NCI-H1930 (cell line): ENCODE measurements at regions not wholly inside any gene's neighbourhood (a gene's known extent, or its start where the extent isn't known, plus 50 kb on each side); places are given as distances from the start of the nearest gene placed in this dataset.
"Not testable (repeated sequence)": the region's sequence is repeated elsewhere in the genome, so short reads cannot be mapped to it uniquely, and the experiment has no call there.

Experiments
- DNase-seq, 2 experiments: peaks; one replicate each; lab custom pipeline; 2025; lab: John Stamatoyannopoulos, UW

DNA sequence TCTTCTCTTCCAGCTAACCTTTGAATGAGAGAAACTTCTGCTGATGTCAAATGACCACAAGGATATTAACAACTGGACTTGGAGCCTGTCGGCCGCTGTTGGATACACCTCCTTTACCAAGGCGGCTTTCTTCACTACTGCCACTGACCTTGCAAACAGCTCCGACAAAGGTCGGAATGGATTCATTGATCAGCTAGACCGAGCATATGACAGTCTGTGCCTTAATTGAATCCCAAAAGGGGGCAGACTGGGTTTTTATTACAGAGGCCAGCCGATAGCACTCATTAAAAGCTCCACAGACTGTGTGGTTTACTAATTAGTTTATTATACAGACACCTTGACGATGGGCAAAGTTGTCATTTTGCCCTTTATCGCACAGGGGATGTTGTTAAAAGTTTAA is 394.5 kb downstream of the RERGL start:
- no peak for DNase-seq

DNA sequence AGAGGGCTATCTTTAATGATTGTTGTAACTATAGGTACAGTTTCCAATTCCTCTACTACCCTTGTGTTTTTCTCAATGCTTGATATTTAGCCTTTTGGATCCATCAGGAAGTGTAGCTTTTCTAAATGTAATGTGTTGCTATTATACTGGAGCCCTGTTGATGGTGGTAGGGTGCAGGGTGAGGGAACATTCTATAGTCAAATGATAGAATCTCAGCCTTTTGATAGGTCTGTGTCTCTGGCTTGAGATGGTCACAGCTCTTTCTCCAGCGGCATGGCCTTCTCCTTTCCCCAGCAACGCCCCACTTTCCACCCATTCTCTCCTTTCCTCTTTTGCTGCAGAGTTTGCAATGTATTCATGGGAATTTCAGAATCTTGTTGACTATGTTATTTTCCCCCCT is 398.6 kb downstream of the RERGL start:
- DNase-seq, result no peak

DNA sequence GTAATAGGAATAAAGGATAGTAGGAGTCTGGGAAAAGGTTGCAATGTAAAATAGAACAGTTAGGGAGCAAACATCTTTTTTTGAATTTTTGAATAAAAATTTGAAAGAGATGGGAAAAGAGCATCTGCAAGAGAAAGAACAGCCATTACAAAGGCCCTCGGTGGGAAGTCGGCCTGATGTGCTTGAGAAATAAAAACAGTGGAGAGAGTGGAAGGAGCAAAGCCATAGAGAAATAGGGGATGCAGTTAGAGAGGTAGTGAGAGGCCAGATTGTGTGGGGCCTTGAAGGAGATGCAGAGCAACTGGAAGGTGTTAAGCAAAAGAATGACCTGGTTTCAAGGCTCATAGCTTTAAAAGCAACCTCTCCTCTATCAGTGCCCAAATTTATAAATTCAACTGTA is 409.8 kb downstream of the RERGL start:
- DNase-seq, result no peak

DNA sequence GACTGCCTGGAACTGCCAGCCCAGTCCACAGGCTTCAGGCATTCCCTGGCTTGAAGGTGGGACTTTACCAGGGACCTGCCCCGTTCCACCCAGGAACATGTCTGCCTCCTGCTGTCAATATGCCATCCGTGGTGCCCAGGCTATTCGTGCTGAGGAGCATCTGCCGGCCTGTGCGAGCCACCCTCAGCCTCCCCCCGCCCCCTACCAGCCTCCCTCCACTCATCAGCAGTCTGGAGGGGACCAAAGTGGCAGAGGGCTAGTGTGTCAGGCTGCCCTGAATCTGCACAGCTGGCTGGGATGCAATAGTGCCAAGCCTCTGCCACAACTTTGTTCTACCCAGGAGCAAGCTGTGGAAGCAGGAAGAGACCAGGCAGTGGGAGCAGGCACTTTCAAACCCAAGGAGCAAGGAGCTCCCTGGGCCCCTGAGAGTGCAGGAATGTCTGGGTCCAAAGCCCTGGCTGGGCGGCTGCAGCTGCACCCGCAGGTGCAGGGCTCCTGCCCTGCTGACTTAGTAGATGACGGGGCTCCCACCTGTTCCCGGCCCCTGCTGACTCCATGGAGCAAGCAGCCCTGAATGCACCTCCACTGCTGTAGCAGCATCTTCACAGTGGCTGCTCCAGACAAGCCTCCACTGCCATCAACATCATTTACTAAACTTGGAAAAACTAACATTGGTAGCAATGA is 423.2 kb downstream of the RERGL start:
- no peak for DNase-seq

DNA sequence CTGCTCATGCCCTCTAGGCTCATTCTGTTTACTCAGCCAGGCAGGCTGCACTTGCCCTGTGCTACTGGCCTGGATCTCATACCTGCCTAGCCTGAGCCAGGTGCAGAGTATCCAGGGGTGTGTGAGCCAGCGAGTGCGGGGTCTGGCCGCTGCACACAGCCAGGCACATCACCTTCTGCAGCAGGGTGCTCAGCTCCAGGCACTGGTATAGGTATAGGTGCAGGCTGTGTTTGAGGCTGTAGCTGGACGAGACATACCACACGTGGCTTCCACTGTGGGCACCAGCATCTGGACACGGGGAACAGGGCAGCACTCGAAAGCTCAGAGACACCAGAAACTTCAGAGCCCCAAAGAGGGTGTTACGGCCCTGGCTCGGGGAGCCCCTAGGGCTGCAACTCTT is 424.2 kb downstream of the RERGL start:
- no peak for DNase-seq

DNA sequence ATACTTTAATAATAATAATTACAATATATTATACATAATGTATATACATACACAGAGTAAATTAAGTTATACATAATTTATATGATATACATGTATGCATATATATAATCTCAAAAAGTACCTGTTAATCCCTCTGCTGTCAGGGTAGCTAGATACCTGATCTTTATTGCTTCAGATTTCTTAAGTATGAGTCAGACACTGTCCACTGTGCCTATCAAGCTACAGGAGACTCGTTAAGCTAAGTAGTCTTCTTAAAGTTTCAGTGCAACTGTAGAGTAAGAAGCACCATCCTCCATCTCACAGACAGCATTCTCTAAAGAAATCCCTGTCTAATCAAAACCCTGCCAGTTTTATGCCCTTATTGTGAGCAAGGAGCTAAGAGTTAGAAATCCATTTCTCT is 428.7 kb downstream of the RERGL start:
- no peak for DNase-seq

DNA sequence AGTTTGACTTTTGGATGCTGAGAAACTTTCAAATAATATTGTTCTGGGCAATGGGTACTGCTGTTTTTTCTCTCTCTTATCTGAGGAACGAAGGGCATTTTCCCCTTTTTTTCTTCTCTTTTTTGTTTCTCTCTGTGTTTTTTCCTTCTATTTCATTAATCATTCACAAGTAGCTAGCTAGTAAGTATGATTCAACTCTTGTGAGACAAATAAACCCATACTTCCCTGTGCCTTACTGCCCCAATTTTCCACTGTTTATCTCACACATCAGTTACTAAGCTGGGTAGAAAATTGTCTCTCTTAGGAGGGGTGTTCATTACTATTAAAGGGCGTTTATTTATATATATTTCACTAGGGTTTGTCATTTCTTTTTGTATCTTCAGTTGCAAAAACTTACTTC is 437.6 kb downstream of the RERGL start:
- DNase-seq, result no peak

DNA sequence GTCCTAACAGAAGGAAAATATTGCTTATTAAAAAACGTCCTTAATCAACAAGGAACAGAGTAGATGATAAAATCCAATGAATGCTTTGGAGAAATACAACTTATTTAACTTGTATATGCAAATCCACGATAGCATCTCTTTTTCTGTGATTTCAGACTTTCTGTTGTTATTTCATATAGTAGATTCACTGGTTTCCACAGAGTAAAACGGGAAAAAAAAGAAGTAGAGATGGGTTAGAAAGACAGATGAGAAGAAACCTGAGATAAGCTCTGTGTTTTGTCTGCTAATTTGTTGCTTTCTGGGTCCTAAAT is 447.7 kb downstream of the RERGL start:
- no peak for DNase-seq

DNA sequence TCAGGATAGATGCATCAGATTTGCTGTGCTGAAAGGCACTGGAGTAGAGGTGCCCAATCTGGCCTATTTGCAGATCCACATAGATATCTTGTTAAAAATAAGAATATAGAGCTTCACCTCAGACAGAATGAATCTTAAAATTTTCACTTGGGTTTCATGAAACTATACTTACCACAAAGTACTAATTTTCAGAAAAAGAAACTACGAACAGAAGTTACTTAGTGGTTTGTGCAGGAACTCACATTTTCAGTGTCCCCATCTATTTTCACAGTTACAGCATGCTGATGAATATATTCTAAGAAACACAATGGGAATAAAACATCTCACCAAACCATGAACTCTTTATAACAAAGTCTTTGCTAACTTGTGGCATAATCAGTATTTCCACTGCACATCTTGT is 449.4 kb downstream of the RERGL start:
- no peak for DNase-seq

DNA sequence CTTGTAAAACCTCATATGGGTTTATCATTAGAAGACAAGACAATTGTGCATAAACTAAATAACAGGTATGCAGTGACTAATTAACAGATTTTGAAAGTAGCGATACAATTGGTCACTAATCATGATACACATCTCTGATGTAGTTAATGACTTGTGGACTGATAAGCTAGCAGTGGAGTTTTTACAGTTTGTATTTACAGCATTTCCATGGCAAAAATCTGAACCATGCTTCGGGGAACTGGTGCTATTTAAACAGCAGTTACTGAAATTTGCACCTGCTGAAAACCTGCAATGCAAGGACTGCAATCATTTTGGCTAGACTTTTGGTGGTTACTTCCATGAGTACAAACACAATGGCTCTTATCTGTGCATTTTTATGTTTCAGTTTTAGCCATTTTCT is 471.2 kb downstream of the RERGL start:
- DNase-seq, result no peak

DNA sequence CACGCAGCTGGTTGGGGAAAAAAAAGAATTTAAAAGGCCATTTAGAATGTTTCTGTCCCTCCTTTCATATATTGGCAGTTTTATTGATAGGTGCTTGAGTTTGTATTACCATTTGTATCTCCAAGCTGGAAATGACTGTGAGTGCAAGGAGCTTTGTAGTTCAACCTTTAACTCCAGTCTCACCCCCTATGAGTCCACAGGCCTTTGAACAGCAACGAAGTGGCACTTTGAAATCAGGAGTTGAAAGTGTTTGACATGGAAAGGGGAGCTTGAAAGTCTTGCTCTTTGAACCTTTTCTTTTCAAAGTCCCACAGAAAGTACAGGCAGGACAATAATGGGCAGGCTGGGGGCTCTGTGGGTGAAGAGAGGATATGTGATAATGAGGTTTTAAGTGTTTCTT is 480.3 kb downstream of the RERGL start:
- no peak for DNase-seq

DNA sequence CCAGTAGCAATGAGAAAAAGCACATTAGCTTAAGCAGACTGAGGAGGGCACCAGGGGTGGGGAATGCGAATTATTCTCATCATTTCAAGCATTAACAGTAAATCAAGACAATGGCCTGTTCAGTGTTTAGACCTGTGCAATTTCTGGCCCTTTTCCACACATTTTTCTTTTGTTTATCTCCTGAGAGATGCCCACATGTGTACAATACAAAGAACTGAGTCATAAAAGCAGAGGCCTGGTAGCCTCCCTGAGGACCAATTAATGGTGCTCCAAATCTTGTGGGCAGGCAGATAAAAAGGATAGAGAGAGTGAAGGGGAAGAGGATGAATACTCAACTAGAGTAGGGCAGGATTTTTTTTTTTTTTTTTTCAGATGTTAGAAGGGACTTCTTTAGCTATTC is 480.8 kb downstream of the RERGL start:
- no peak for DNase-seq

DNA sequence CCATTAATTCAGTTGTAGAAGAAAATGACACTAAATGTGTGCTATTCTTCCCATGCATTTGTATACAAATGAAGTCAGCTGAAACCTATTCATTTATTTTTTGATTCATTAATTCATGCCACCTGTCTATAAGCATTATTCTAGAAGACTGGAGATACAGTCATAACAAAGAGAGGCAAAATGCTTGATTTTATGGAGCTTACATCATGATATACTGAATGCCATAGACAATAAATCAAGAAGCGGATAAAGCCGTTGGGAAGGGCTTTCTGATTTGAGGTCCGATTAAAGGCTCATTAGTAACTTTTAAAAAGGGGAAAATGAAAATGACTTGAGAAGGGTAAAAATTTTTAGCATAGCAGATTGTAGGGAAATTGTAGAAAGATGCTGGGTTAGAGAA is 494.9 kb downstream of the RERGL start:
- peak in 1 of 2 experiments; percentile 11 for DNase-seq

DNA sequence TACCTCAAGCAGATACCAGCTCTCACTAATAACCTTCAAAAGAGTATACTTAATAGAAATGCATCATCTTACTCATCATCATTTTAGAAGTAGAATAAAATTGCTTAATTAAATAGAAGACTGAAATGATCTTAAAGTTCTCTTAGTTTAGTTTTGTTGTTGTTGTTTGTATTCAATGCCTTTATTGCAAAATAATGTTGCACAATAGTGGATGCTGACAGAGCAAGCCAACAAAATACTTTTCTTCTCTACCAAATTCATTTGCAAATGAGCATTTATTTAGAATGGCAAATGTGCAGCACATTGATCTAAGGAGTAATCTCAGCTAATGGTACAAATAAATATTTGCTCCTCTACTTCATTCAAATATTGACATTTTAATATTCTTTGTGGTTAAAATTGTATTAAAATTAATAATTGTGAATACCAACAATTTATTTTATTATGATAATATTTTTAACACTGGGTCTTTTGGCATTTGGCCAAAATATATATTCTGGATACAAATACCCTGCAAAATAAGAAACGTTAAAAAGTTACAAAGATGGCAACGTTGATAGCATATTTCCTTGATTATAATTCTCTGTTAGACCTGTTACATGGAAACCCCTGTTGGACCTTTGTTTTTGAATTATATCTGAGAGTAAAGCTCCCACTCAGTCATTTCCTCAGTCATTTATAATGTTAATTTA is 496.1 kb downstream of the RERGL start:
- no peak for DNase-seq

DNA sequence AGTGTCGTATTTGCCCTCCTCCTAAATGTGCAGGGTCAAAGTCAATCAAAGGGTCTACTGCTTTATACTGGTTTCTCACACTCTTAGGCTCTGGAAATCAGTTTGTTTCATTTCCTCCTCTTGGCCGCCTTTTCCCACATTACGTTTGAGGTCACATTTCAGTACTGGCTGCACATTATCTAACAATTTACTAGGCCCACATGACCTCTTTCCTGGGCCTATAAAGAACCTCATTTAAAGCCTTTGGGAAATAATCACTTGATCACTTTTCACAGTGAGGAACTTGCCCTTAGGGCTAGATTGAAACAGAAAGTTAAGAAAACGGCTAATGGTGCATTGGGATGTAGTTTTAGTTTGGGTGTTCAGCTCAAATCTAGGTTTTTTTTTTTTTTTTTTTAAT is 497.5 kb downstream of the RERGL start:
- DNase-seq, result no peak

DNA sequence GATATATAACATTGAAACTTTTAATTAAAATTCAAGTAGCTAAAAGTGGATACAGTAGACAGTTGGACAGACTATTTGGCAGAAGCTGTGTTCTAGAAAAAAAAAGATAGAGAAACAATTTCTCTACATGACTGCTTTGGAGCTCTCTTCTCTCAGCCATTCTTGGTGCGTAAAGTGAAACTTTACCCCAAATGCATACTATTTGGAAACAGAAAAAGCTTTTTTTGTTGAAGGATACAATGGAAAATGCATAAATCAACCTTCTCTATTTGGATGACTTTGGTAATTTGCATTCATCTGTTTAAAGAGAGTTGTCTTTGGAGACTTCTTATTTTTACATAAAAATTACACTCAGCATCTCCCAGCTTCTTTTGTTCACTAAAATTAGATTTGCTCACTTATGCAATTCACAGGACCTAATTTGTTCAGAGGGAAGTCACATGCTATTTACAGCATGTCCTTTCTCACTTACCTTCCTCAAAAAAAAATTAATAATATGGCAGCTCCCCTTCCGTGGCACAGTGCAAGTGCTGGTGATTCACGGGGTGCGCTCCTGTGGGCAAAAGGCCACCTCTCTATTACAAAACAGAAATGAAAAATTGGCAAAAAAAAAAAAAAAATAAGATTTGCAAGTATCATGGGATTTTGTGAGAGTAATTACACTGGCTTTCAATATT is 498.9 kb downstream of the RERGL start:
- no peak for DNase-seq

DNA sequence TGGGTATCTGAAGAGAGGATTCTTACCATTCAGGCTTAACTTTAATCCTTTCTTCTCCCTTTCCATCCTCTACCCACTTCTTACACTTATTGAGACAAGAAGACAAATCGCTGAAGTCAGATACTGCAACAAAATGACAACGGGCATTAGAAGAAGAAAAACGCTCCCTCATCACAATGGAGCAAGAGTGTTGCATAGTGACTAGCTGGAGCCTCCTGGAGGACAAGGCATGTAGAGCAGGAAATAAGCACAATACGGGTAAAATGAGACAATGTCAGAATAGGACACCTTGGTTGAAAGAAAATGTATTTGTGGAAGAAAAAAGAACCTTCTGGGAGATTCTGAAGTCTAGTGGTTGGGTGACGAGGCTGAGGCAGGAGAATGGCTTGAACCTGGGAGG is 501.0 kb downstream of the RERGL start:
- no peak for DNase-seq

DNA sequence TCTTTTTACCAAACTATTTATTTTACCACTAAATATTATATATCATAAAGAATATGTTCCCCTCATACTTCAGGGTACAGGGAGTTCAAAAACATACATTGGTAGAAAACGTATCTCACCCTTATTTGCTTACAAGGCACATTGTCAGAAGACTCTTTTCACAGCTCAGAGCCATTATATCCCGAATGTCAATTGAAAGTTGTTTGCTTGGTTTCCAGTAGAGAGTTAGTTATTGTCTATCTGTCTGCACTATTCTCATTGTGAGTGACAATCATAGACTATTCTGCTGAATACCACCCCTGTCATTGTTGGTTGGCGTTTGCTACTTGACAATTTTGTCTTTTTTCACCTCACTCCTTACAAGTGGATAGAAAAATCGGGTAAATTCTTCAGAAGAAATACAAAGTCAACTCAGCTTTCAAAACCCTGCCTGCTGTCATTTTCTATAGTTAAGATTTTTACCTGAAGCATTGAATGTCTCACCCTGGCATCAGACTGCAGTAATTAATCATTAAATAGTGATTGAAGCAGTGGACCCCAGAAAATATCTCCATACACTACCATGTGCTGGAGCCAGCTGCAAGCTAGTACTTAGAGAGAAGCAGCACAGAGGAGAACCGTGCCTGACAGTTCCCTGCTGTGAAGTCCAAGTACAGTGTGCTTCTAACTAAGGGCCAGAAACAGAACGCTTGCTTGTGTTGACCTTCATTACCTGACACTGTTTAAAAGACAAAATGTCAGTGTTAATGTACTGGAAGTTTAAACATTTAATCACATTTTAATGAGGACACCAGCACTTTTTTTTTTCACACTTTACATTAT is 510.6 kb downstream of the RERGL start:
- peak; percentile 42 to 76 for DNase-seq

DNA sequence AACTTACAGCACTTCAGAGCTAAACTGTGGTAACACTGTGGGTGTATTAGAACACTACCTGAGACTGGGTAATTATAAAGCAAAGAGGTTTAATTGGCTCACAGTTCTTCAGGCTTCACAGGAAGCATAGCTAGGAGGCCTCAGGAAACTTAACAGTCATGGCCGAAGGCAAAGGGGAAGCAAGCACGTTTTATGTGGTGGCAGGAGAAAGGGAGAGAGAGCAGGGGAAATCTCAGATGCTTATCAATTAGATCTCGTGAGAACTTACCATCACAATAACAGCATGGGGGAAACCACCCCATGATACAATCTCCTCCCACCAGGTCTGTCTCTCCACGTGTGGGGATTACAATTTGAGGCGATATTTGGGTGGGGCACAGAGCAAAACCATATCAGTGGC is 512.6 kb downstream of the RERGL start:
- no peak for DNase-seq

DNA sequence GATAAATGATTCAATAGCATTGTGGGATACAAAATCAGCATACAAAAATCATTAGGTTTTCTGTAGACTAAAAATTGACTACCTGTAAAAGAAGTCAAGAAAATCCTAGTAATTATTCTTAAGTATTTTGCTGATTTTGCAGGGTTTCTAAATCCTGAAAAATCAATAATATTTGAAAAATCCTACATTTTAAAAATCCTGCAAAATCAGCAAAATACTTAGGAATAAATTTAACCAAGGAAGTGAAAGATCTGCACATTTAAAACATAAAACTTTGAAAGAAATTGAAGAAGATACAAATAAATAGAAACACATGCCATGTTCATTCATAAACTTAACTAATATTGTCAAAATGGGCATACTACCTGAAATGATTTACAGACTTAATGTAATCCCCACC is 517.7 kb downstream of the RERGL start:
- DNase-seq, result no peak

DNA sequence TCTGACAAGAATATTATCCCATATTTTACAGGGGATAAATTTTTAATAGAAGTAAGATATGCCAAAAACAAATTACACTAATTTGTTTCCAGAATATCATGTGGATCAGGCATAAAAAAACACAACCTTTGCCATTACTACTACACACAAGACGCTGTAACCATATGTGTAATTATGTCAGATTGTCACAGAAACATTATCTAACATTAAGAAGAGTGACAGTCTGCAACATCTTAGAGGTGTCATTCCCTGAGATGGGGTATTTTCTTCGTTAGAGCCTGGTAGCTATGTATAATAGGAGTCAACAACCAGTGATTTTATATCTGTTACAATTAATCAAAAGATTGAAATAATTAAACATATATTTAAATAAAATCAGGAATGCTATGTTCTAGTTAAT is 518.9 kb downstream of the RERGL start:
- no peak for DNase-seq

DNA sequence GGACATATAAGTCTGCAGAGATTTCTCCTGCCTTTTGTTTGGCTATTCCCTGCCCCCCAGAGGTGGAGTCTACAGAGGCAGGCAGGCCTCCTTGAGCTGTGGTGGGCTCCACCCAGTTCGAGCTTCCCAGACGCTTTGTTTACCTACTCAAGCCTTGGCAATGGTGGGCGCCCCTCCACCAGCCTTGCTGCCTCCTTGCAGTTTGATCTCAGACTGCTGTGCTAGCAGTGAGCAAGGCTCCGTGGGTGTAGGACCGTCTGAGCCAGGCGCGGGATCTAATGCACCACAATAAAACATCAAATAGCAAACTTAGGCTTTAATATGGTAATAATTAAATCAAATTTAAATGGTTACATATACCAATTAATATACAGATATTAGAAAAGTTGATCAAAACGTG is 525.4 kb downstream of the RERGL start:
- DNase-seq, result not testable (repeated sequence)

DNA sequence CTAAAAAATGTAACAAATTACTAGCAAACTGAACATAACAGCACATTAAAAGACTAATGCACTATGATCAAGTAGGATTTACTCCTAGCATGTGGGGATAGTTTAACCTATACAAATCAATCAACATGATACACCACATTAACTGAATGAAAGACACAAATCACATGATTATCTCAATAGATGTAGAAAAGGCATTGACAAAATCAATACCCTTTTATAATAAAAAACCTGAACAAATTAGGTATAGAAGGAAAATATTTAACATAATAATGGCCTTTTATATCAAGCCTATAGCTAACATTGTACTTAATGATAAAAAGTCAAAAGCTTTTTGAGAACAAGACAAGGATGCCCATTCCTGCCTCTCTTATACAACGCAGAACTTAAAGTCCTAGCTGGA is 540.0 kb downstream of the RERGL start:
- DNase-seq, result no peak
